AG09309 (cell line): ENCODE measurements at regions not wholly inside any gene's neighbourhood (a gene's known extent, or its start where the extent isn't known, plus 50 kb on each side); places are given as distances from the start of the nearest gene placed in this dataset.

ENCODE experiments used
- DNase-seq: peaks from one replicate; pipeline ENCODE4 v3.0.0-alpha.2; 2010; ENCODE audit warnings: low read depth
- H3K4me3 ChIP-seq: 2 replicates; pipeline ENCODE4 v1.5.1; 2011; ENCODE audit warnings: mild to moderate bottlenecking, low read depth, low read length, moderate library complexity; ENCODE audit not compliant: control insufficient read depth
- TF ChIP-seq, protein P1 (sequence below): IDR thresholded peaks from 2 replicates; pipeline ENCODE4 v1.5.1; 2011; ENCODE audit warnings: mild to moderate bottlenecking, low read depth, low read length, inconsistent platforms; ENCODE audit not compliant: insufficient read depth, control insufficient read depth; ENCODE audit errors: missing control alignments

DNA sequence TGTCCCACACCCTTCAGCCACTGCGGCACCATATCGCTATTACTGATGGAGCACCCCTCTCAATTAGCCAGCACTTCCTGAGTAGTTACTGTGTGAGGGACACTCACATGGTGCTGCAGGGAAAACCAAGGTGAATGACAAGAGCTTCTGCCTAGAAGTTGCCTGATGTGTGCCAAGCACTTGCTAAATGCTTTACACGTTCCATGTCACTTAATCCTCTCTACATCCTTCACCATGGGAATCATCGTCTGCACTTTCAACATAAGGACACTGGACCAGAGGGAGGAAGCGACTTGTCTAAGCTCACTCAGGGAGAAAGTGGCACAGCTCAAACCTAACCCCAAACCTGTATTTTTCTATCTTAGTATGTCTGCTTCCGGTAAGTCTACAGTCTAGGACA lies 344.8 kb downstream of the SIPA1L2 start:
- DNase-seq = no peak
- TF ChIP-seq, protein P1, sequence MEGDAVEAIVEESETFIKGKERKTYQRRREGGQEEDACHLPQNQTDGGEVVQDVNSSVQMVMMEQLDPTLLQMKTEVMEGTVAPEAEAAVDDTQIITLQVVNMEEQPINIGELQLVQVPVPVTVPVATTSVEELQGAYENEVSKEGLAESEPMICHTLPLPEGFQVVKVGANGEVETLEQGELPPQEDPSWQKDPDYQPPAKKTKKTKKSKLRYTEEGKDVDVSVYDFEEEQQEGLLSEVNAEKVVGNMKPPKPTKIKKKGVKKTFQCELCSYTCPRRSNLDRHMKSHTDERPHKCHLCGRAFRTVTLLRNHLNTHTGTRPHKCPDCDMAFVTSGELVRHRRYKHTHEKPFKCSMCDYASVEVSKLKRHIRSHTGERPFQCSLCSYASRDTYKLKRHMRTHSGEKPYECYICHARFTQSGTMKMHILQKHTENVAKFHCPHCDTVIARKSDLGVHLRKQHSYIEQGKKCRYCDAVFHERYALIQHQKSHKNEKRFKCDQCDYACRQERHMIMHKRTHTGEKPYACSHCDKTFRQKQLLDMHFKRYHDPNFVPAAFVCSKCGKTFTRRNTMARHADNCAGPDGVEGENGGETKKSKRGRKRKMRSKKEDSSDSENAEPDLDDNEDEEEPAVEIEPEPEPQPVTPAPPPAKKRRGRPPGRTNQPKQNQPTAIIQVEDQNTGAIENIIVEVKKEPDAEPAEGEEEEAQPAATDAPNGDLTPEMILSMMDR = no peak
- H3K4me3 ChIP-seq = no peak overlapping the region

DNA sequence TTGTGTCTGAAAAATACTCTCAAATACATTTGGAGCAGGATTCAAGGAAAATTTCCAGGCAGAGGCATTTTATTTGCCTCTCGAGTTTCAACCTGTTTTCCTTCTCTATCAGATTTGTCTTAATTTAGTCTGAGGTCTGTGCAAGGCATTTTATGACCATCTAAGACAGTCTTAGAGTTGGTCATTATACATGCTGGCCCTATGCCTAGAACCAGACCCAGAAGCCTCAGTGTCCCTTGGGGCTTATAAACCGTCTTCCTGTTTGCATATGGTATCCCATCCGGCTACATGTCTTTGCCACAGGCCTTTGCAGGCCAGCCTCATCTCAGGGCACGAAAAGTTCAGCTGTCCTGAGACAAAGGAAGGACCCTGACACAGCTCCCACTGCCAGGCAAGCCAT lies 346.1 kb downstream of the SIPA1L2 start:
- TF ChIP-seq, protein P1 = no peak
- no peak overlapping the region for H3K4me3 ChIP-seq
- DNase-seq = no peak

DNA sequence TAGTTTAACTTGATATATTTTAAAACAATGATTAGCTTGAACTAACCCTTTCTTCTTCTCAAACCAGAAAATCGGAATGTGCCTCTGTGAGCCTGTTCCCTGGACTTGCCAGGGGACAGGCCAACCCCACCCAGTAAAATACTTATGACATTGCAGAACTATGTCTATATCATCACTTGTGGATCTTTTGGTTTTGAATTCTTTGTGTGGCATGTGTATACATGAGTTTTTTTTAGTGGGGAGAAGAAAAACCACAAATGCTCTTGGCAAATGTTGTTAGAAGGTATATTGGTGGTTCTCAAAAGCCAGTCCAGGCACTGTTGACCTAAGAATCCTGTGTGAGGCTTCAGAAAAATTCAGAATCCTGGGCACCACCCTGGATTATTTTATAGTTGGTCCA lies 347.4 kb downstream of the SIPA1L2 start:
- TF ChIP-seq, protein P1 = no peak
- H3K4me3 ChIP-seq = no peak overlapping the region
- no peak for DNase-seq

DNA sequence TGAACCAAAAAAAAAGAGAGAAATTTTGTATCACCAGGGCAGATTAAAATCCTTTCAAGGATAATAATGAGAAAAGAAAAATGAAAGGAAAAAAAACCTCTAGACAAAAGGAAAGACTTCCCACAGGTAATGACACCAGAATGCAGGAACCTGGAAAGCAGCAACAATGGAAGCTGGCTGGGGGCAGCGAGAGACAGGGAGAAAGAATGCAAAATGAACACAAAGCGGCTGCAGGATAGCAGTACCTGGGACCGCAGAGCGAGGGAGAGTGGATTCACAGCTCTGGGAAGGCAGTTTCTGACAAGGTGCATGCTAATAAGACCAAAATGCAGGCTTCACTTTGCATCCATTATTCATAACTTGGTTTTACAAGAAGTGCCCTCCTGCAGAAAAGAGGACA lies 349.0 kb downstream of the SIPA1L2 start:
- no peak overlapping the region for H3K4me3 ChIP-seq
- TF ChIP-seq, protein P1 = no peak
- no peak for DNase-seq

DNA sequence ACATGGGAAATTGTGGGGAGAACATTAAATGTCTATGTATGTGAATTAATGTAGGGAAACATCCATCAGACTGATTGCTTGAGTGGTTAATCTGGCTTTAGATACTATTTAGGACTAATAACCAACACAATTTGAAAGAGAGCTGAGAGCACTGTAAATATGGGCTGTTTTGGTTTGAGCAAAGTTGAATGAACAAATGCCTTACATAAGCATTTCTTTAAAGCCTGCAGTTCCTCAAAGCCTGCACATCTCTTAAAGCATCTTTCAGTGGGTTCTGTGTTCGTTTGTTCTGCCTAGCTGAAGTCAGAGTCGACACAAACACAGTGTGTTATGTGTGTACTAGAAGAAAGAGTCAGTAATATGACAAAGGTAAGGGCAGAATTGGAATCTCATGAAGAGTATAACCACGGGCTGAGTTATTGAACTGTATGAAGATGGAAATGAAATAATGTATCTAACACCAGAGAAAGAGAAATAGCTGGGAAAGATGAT lies 350.0 kb downstream of the SIPA1L2 start:
- no peak for DNase-seq
- no peak overlapping the region for H3K4me3 ChIP-seq
- TF ChIP-seq, protein P1 = no peak

DNA sequence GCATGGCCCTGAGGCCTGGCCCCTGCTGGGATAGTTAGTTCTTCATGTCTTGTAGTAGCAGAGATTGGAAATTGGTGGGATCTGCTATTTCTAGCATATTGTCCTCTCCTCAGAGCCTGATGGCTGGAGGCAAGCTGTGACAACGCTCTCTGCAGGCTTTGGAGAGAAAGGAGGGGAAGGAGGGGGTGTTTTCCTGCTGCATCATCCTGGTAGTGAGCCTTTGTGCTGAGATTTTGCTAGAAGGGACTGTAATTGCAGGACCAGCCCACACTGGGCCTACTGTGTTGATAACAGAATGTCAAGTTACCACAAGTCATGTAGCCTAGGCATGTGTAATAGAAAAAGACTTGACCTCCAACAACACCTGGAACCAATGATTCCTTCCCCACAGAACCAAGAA lies 351.0 kb downstream of the SIPA1L2 start:
- TF ChIP-seq, protein P1 = no peak
- no peak for DNase-seq
- H3K4me3 ChIP-seq = no peak overlapping the region

DNA sequence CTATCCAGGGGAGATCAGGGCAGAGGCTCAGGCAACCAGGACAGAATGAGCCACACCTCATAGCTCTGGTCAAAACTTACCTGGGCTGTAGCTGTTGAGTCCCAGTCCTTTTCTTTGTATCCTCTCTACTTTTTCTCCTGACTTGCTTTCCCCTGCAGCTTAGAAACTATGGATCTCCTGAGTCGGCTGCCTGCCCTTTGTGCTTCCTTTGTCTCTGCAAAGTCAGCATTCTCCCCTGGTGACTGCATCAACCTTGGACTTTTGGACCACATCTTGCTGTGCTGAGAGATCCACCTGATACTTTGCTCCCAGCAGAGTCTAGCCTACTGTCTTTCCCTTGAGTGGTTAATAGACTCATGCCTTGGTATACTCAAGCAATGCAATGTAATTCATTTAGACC lies 353.3 kb downstream of the SIPA1L2 start:
- TF ChIP-seq, protein P1 = no peak
- DNase-seq = no peak
- H3K4me3 ChIP-seq = no peak overlapping the region
